GM19452 (cell line): ENCODE measurements at regions not wholly inside any gene's neighbourhood (a gene's known extent, or its start where the extent isn't known, plus 50 kb on each side); places are given as distances from the start of the nearest gene placed in this dataset.

Experiments
- ATAC-seq: cut with Tn5 transposase; IDR thresholded peaks from one replicate; pipeline ENCODE4 v1.9.1; 2021; ENCODE audit not compliant: unreplicated experiment

DNA sequence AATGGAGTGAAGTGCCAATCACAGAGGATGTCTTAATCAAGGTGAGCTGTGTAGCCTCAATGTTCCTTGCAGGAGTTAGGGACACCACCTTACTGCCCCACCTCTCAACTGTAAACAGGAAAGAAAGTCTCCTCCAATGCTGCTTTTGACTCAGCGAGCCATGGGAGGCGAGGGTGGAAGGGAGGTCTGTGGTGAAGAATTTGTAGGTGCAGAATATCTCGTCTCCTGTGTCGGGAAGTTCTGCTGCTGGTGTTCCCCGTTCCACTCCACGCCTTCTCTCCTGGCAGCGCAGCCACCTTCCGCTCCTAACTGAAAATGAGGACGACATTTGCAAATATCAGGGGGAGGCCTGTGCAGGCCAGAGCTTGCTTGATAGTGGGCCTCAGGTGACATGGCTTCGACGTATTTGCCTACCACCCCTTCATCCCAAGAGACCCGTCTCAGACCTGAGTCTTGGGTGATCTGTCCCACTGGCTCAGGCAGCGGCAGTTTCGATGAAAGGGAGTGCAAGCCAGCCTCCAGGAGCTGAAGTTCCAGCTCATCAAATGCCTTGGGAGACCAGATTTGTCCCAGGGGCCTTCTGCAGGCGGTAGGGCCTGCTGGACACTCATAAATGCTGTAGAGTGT, 368.3 kb upstream of the C1orf174 start:
- no peak for ATAC-seq

DNA sequence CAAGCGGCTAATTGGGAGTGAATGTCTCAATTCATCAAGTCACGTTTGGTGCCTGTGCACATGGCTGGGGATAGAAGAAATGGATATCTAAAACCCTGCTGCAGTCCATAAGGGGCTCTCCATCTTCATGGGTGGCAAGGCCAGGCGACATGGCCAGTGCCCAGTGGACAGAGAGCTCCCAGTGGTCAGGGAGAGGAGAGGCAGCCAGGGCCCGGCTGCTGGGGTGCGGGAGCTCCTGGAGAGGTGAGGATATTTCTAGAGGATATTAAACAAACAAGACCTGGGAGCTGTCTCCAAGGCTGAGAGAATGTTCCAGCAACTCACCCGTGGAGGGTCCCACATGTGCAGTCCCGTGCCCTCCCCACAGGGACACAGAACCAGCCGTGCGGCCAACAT, 368.8 kb upstream of the C1orf174 start:
- ATAC-seq, result no peak

GRCh38 chr1:4269330-4269729, 369.3 kb upstream of the C1orf174 start:
- ATAC-seq, result no peak

DNA sequence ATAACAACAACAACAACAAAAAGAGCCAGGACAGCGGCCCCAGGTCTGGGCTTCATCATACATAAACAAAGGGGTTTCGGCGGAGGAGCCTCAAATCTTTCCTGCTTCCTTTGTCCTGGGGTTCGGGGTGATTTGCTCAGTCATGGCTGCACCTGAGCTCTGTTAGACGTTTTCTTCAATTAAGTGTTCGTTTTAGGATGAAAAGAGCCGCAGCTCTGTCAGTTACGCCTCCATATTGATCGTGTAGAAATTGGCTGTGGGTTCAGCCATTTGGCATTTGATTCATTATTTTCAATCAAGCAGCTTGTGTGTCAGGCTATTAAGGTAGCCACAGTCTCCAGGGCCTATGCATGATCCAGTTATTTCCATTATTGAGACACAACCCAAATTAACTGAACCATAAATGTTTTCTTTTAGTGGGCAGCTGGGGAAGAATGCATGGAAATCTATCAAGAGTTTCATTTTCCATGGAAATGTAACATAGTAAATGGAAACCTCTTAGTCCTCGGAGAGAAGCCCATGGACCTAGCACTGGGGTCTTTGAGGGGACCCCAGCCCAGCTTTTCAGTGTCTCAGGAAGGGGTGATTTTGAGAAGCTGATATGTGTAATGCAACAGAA, 370.0 kb upstream of the C1orf174 start:
- ATAC-seq, result no peak

- no peak for ATAC-seq
These were observed 370.7 kb upstream of the C1orf174 start for GRCh38 chr1:4270651-4271337.

GRCh38 chr1:4271338-4271998, 371.4 kb upstream of the C1orf174 start:
- no peak for ATAC-seq

- no peak for ATAC-seq
These were observed 372.5 kb upstream of the C1orf174 start for GRCh38 chr1:4272568-4272967.

DNA sequence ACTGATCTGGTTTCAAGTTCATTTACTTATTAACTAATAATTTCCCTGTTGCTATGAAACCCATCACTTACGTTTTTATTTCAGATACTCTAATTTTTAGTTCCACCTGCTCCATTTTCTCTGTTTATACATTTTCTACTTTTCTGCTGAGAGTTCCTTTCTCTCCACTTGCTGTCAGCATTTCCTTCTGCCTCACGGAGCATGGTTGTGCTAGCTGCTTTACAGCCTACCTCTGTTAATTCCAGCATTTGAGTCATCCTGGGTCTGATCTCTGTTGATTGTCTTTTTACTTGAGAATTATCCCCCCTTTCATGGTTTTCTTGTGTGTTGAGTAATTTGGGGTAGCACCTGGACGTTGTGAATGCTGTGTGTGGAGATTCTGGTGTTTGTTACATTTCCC, 373.2 kb upstream of the C1orf174 start:
- no peak for ATAC-seq

GRCh38 chr1:4273747-4274146, 373.7 kb upstream of the C1orf174 start:
- ATAC-seq, result no peak

- no peak for ATAC-seq
These were observed 375.0 kb upstream of the C1orf174 start for GRCh38 chr1:4275083-4275482.

GRCh38 chr1:4276238-4276637, 376.2 kb upstream of the C1orf174 start:
- no peak for ATAC-seq

DNA sequence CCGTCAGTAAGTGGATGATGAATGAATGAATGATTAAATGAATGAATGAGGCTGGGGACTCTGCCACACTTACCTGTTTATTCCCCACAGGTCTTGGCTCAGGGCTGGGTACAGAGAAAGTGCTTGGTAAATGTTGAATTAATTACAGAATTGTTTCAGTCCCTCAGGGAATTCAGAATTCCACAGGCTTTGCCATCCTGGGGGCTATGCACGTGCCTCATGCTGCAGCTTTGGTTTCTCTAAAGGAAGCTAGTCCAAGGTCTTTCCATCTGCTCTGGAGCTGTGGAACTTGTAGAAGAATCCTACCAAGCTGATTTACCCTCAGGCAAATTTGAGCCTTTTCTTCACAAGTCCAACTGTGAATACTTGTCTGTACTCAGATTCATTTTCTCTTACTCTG, 376.8 kb upstream of the AJAP1 start:
- no peak for ATAC-seq

GRCh38 chr1:4284976-4285375, 369.4 kb upstream of the AJAP1 start:
- ATAC-seq, result no peak

- no peak for ATAC-seq
These were observed 361.5 kb upstream of the AJAP1 start for GRCh38 chr1:4292861-4293260.

- no peak for ATAC-seq
These were observed 355.9 kb upstream of the AJAP1 start for GRCh38 chr1:4298361-4299083.

DNA sequence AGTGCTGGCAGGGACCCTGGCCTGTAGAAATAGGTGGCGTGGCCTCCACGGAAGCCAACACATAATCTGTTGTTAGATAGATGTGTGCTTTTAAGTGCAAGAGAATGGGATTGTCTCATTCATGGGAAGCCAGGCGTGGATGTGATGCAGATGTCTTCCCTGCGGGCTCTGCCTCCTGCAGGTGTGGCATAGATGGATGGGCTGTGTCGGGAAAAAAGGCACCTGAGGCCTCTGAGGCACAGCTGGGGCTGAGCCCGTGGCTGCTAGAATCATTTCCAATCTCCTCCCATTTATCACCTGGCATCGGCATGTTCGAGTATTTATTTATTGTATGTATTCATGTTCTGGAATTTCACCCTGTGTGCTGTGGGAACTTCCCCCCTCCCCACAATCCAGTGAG, 353.4 kb upstream of the AJAP1 start:
- no peak for ATAC-seq

DNA sequence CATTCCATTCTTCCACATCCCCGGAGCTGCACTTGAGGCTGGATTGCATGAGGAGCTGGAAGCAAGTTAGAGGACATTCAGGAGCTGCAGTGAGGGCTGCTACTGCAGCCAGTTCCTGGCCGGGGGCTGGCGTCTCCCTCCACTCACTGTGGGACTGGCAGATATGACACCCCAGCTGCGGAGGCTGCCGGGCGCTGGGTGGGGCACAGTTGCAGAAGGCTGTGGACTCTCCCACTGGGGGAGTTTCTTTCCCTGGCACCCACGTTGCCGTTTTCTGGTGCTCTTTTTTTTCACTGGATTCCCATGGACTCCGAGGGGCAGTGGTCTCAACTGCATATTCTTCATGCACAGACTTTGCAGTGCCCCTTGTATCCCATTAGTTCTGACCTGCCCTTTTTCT, 351.1 kb upstream of the AJAP1 start:
- ATAC-seq, result no peak

GRCh38 chr1:4305526-4306301, 348.7 kb upstream of the AJAP1 start:
- no peak for ATAC-seq

DNA sequence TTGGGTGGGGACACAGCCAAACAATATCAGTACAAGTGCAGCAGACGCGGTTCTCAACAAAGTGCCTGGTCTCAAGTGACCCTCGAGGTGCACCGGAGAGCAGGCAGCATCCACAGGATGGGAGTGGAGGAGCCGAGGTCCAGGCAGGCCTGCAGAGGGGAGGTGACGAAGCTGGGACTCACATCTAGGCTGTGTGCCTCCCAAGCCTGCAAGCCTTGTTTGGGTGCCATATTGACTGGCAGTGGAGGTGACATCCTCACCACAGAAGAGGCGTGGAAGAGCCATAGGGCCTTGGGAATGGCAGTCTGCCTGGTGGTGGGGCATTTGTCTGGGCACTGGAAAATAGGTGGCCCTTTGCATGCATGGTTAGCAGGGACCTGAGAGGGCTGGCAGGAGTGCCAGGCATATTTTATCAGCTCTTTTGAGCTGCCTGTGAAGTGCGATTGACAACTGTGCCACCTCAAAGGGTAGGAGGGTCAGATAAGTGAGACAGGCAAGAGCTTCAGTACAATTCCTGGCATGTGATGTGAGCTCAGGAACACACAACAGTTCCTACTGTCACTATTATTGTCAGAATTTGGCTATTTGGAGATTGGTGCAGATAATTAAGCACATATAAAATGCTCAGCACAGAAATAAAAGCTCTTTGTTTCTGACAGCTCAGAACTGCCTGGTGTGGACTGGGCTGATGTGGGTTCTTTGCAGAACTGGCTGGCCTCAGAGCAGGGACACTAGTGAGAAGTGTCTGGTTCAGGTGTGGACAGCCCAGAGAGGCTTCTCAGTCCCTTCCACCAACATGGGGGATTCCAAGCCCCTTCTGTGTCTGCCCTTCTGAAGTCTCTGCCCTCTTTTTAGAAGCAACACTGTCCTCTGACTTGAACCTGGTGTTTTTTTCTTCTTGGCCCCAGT, 347.6 kb upstream of the AJAP1 start:
- ATAC-seq, result no peak

- no peak for ATAC-seq
These were observed 347.0 kb upstream of the AJAP1 start for GRCh38 chr1:4307468-4307845.
